Choroid plexus epithelial cell (primary cell): ENCODE measurements at regions not wholly inside any gene's neighbourhood (a gene's known extent, or its start where the extent isn't known, plus 50 kb on each side); places are given as distances from the start of the nearest gene placed in this dataset.

Experiments used
- DNase-seq: peaks from one replicate; pipeline ENCODE4 v3.0.0-alpha.2; 2010; ENCODE audit warnings: low read depth
- H3K4me3 ChIP-seq: 2 replicates; pipeline ENCODE4 v1.5.1; 2011; ENCODE audit warnings: low read depth, mild to moderate bottlenecking, control low read depth, low read length, moderate library complexity
- TF ChIP-seq, protein P1 (sequence below): conservative IDR thresholded peaks from 2 replicates; pipeline ENCODE4 v1.5.1; 2011; ENCODE audit warnings: low read depth, mild to moderate bottlenecking, control low read depth, inconsistent platforms, low read length, moderate library complexity

DNA sequence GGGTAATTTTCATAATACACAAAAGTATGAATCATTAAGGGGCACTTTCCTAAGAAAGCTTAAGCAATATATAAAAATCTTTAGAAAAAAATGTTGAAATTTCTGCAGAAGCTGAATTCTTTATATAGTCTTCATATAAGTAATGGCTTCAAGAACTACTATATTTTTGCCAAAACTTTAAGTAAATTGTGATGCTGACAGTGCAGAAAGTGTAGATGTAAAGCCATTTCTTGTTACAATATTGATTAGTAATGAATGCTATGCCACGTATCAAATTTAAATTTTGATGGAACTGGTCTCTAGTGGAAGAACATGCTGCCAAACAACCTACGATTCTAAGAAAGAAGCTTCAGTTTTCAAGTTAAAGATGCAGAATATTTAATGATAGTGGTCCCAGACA is 1210.0 kb downstream of the SLITRK1 start:
- H3K4me3 ChIP-seq = no peak overlapping the region
- DNase-seq = no peak
- TF ChIP-seq, protein P1, sequence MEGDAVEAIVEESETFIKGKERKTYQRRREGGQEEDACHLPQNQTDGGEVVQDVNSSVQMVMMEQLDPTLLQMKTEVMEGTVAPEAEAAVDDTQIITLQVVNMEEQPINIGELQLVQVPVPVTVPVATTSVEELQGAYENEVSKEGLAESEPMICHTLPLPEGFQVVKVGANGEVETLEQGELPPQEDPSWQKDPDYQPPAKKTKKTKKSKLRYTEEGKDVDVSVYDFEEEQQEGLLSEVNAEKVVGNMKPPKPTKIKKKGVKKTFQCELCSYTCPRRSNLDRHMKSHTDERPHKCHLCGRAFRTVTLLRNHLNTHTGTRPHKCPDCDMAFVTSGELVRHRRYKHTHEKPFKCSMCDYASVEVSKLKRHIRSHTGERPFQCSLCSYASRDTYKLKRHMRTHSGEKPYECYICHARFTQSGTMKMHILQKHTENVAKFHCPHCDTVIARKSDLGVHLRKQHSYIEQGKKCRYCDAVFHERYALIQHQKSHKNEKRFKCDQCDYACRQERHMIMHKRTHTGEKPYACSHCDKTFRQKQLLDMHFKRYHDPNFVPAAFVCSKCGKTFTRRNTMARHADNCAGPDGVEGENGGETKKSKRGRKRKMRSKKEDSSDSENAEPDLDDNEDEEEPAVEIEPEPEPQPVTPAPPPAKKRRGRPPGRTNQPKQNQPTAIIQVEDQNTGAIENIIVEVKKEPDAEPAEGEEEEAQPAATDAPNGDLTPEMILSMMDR = no peak

DNA sequence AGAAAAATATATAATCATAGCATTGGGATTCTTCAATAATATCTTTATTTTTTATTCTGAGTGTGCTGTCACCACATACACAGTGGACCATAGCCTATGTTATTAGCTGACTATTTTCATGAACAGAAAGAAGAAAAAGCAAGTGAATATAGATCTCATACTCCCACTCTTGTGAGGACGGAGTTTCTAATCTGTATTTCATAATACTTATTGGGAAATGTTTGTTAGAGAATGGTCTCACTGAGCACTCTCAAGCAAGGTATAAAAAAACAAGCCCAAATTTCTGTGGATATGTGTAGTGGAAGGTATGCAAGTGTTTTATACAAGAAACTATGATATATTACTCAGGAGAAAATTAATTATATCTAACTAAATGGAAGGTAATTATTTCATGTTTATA is 1218.1 kb downstream of the SLITRK1 start:
- DNase-seq = no peak
- TF ChIP-seq, protein P1 = no peak
- no peak overlapping the region for H3K4me3 ChIP-seq

DNA sequence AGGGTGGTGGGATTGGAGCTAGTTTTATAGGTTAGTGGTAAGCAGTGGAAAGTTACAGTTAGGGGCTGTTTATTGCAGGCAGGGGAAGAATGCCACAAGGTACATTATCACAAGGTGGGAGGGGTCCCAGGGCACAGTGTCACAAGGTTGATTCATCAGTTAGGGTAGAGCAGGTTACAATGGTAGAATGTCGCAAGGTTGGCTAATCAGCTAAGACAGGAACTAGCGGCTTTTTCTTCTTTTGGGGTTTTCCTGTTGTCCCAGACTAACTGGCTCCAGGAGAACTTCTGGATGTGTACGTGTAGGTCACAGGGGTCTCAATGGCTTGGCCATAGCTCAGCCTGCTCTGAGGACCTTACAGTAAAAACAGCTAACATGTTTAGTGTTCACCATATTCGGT is 1221.1 kb downstream of the SLITRK1 start:
- no peak for DNase-seq
- TF ChIP-seq, protein P1 = no peak

DNA sequence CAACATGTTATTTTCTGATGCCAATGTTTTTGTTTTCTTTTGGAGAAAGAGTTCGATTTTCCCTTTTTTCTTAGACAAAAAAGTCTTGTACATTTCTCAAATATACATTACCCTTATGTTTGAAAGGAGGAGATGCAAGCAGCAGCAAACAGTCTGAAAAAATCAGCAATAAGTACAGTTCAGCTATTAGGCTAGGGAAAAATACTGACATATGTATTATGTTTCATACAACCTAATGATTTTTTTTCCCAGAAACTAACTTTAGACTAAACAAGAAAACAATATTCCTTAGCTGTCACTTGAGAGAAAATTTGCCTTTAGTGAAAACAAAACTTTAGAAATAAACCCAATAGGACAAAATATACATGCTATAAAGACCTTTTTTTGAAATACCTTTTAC is 1223.5 kb downstream of the SLITRK1 start:
- TF ChIP-seq, protein P1 = no peak
- no peak overlapping the region for H3K4me3 ChIP-seq
- no peak for DNase-seq

More for the DNA sequence above, 1221.1 kb downstream of the SLITRK1 start:
- no peak overlapping the region for H3K4me3 ChIP-seq

DNA sequence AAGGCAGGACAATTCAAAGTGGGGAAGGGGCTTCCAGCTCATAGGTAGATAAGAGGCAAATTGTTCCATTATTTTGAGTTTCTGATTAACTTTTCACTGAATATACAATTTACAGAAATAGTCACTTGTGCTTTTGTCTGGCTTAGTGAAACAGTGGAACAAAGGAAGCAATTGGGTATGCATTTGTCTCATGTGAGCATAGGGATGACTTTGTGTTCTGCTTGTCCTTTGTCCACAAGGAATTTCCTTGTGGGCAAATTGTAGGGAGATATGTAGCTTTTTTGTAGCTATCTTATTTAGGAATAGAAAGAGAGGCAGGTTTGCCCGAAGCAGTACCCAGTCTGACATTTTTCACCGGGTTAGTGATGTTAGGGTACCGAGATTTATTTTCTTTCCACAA is 1224.8 kb downstream of the SLITRK1 start:
- H3K4me3 ChIP-seq = no peak overlapping the region
- TF ChIP-seq, protein P1 = no peak
- no peak for DNase-seq

DNA sequence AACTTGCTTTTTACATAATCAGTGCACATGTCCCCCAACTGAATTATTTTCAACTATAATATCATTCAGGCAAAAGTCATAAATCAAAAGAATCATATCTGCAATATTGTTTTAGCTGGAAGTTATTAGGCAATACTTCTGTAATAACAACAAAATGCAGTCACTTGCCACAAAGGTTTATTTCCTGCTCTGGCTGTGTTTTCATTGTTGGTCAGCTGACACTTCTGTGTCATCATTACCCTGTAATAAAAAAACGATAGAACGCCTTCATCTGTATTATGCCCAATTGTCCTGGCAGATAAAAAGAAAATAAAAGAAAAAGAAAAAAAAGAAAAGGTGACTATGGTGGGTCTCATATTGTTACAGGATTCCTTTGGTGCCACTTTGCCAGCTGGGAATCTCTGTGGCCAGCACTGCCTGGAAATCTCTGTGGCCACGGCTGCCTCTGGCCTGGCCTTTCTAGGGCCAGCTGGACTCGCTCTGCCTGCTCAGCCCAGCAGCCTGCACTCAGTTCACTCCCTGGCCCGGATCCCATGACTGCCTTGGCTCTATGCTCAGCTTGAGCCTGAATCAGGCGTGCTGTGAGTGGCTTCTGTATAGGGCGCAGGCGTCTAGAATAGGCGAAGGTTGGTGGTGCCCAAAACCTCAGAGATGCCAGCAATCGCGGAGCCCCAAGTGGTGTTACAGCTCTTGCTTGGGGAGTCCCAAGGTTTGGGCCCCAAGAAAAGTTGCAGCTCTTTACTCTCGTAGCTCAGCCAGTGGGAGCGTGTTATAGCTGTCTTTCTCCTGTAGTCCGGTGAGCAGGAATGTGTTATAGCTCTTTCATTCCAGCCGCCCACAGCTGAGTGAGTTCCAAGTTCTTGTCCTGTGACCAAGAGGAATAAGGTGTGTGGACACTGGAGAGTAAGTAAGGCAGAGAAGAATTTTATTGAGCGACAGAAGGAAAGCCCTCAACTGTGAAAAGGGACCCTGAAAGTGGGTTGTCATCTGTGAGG is 1227.1 kb downstream of the SLITRK1 start:
- DNase-seq = peak; percentile 92
- TF ChIP-seq, protein P1 = no peak
- H3K4me3 ChIP-seq = no peak overlapping the region

DNA sequence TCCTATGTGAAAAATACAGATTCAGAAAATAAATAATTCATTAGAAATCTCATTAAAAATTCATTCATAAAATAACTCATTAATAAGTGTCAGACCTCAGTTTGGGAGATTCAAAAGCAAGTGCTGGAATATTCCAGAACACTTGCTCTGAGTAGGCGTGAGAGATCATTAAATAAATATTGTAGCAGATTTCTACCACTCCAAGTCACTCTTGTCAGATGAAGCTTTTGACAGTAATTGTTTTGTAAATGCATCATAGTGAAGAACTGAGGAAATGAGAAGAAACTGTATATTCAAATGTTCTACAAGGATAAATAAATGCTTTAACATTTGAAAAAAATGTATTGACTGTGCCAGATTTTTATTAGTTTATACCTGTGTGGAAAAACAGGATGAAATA is 1228.1 kb downstream of the SLITRK1 start:
- no peak for DNase-seq
- H3K4me3 ChIP-seq = no peak overlapping the region
- TF ChIP-seq, protein P1 = no peak
